Activated CD4-positive, alpha-beta memory T cell treated with anti-CD3 and anti-CD28 coated beads for 36 hours (primary cell): ENCODE measurements at regions not wholly inside any gene's neighbourhood (a gene's known extent, or its start where the extent isn't known, plus 50 kb on each side); places are given as distances from the start of the nearest gene placed in this dataset.

Experiments used
- CTCF ChIA-PET: fragments of 350-600 bp; sonication (Branson Sonifier 250); formaldehyde crosslinking; loops from one replicate; lab custom pipeline; 2021; ENCODE audit warnings: antibody characterized with exemption, inconsistent platforms; lab: Charles Lee
- POLR2A ChIA-PET: fragments of 350-600 bp; sonication (Branson Sonifier 250); formaldehyde crosslinking; loops from one replicate; lab custom pipeline; 2021; ENCODE audit warnings: antibody characterized with exemption; lab: Charles Lee
- DNase-seq: peaks from one replicate; pipeline ENCODE4 v3.0.0-alpha.2; 2020
- H3K27ac Mint-ChIP-seq: one replicate; pipeline ENCODE4 v1.8.0; 2021; ENCODE audit warnings: mixed read lengths
- H3K27me3 Mint-ChIP-seq: one replicate; pipeline ENCODE4 v1.8.0; 2021; ENCODE audit warnings: mixed read lengths
- H3K36me3 Mint-ChIP-seq: one replicate; pipeline ENCODE4 v1.8.0; 2021; ENCODE audit warnings: mixed read lengths
- H3K4me1 Mint-ChIP-seq: one replicate; pipeline ENCODE4 v1.8.0; 2021; ENCODE audit warnings: low read depth, mixed read lengths
- H3K4me3 Mint-ChIP-seq: one replicate; pipeline ENCODE4 v1.8.0; 2021; ENCODE audit warnings: mild to moderate bottlenecking, mixed read lengths
- H3K9me3 Mint-ChIP-seq: one replicate; pipeline ENCODE4 v1.8.0; 2021; ENCODE audit warnings: mixed read lengths
- intact Hi-C: fragments of 100-400 bp; cut with micrococcal nuclease; formaldehyde crosslinking; loops from one replicate; pipeline ENCODE4 v1.15.1; 2023

DNA sequence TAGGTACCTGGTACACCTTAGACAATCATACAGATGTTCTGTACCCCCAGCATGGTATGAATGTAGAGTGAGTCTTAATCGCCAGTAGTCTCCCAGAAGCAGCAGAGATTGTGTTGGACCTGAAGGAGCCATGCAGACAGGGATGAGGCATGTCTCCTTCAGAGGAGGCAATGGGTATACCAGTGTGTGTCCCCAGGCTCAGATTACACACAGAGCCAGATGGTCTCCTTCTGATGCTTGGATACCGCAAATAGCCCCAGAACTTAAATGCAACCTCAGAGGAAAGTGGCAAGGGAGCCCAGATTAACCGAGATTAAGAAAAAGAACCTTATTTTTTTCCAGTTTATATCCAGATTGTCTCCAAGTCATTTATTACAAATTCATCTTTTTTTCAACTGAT, 96.8 kb upstream of the C21orf91 start:
- Mint-ChIP-seq H3K27ac (no peak overlapping the region), H3K27me3 (peaks cover 6% of the 10 kb centered on the region), H3K4me1 (no peaks in the 10 kb centered on the region), H3K4me3 (no peak overlapping the region), H3K36me3 (no peaks in the 10 kb centered on the region), H3K9me3 (peaks cover 19% of the 10 kb centered on the region)
- no peak for DNase-seq
- ChIA-PET POLR2A (no interaction called here), CTCF (interaction anchor here (0.6 to 0.7 kb wide), 2 partner anchors 36 to 254 kb away, joined by 4 read pairs; no protein-coding TSS in a partner anchor)
- intact Hi-C loops: no loop called here

DNA sequence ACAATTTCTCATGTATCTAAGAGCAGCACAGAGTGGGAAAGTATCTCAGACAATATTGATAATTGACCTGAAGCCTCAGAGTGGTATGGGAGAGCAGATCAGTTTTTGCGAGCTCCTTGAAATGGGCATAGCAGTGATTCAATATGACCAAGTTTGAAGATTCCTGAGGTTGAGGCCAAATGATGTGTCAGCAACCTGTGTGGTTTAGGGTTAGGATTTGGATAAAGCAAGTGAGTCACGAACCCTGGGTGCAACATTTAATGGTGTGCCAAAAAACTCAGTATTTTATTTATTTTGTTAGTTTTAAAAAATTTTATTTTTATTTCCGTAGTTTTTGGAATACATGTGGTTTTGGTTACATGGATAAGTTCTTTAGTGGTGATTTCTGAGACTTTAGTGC, 92.5 kb upstream of the C21orf91 start:
- intact Hi-C loops: no loop called here
- CTCF ChIA-PET: no interaction called here

DNA sequence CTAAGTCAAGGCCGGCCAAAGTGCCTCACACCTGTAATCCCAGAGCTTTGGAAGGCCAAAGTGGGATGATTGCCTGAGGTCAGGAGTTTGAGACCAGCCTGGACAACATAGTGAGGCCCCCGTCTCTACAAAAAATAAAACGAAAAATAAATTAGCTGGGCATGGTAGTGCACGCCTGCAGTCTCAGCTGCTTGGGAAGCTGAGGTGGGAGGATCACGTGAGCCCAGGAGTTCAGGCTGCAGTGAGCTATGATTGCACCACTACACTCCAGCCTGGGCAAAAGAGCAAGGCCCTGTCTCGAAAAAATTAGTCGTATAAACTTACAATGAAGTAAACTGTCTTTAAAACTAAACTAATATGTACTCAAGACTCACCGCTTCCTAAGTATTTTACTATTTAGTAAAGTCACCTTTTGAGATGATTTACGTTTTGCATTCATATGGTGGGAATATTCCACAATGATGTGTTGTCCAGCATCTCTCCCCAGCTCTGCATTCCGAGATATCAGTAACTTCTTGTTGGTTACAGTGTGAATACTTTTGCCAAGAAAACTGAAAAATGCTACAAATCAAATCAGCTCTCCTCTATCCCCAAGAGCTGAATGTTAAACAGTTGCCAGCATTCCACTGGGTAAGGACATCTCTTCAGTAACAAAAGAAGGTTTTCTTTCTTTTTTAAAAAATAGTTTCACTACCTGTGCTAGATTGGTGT, 84.9 kb upstream of the C21orf91 start:
- H3K4me3 Mint-ChIP-seq: no peak overlapping the region
- DNase-seq: no peak
- ChIA-PET POLR2A (no interaction called here), CTCF (interaction anchor here (0.6 to 3.3 kb wide), 13 partner anchors 10 to 335 kb away, joined by 3 to 33 read pairs (median 3); no protein-coding TSS in a partner anchor)
- no peak overlapping the region for H3K27ac Mint-ChIP-seq
- no peaks in the 10 kb centered on the region for H3K27me3 Mint-ChIP-seq
- H3K9me3 Mint-ChIP-seq: peaks cover 10% of the 10 kb centered on the region
- peaks cover 1% of the 10 kb centered on the region for H3K36me3 Mint-ChIP-seq
- peaks cover 6% of the 10 kb centered on the region for H3K4me1 Mint-ChIP-seq
- intact Hi-C loops: loop anchor here (1.0 to 5.0 kb wide), 4 partner anchors 82 to 517 kb away; no protein-coding TSS in a partner anchor

More for the DNA sequence above, 92.5 kb upstream of the C21orf91 start:
- POLR2A ChIA-PET: no interaction called here
- Mint-ChIP-seq H3K4me1 (no peaks in the 10 kb centered on the region), H3K27ac (no peak overlapping the region), H3K4me3 (no peak overlapping the region), H3K36me3 (no peaks in the 10 kb centered on the region), H3K27me3 (peaks cover 6% of the 10 kb centered on the region), H3K9me3 (no peaks in the 10 kb centered on the region)
- no peak for DNase-seq

DNA sequence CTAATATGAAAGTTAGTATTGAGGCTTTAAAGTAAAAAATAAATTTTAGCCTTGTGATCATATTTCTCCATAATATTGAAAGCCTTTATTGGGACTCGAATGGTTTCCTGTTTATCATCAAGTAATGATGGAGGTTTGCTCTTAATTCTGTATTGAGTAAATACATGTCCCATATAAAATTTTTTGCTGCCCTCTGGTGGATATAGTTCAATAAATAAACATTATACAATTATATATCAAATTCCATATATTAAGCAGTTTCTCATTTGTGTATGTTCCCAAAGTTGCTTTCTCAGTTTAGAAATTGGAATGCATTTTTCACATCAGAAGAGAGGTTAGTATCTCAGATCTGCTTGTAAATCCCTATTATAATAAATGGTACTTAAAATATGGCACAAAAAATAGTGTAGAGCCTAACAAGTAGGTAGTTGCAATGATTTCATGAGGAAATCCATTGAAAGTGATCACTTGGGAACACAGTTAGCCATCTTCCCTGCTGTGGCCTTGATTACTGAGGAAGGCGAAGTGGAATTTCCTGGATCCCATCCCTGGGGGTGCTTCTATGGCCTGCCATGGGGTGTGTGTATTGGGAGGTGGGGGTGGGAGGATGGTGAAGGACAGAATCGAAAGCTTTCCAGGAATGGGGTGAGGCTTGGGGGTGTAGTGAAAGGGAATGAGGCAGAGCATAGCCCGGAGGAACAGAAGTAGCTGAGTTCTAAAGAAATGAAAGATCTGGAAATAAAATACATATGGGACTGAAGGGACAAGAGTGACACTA, 84.1 kb upstream of the C21orf91 start:
- DNase-seq: no peak
- Mint-ChIP-seq H3K27me3 (no peaks in the 10 kb centered on the region), H3K36me3 (peaks cover 3% of the 10 kb centered on the region), H3K9me3 (peaks cover 14% of the 10 kb centered on the region), H3K4me1 (peaks cover 6% of the 10 kb centered on the region), H3K4me3 (no peak overlapping the region), H3K27ac (no peak overlapping the region)
- intact Hi-C loops: loop anchor here (1.0 to 5.0 kb wide), 4 partner anchors 81 to 516 kb away; no protein-coding TSS in a partner anchor
- POLR2A ChIA-PET: no interaction called here
- CTCF ChIA-PET: interaction anchor here (0.9 to 3.3 kb wide), 9 partner anchors 10 to 224 kb away, joined by 3 to 33 read pairs (median 4); no protein-coding TSS in a partner anchor

DNA sequence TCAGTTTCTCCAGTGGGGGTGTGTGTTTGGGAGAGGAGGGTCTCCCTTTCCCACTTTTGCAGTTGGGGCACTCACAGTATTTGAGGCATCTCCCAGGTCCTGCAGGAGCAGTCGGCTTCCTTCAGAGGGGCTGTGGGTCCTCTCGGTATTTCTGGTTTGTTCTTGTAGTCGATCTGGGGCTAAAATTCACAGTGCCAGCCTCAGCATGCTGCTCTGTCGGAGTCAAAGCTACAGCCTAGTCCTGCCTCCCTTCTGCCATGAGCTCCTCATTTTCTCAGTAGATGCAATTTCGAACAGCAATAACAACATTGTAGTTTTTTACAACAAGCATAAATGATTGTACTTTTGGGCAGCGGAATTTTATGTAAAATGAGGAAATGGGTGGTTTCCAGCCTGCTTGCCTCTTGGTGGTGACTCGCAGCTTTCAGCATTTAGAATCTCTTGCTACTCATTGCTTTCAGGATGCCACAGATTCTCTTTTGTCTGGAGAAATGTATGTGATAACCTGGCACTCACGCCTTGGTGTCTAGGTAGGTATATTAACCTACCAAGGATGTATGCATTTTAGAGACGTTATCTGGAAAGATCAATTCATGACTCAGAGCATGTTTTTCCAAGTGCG, 82.4 kb upstream of the C21orf91 start:
- peaks cover 21% of the 10 kb centered on the region for H3K9me3 Mint-ChIP-seq
- ChIA-PET CTCF (interaction anchor here (1.0 to 1.8 kb wide), 5 partner anchors 24 to 225 kb away, joined by 6 to 11 read pairs (median 7); no protein-coding TSS in a partner anchor), POLR2A (no interaction called here)
- H3K27me3 Mint-ChIP-seq: no peaks in the 10 kb centered on the region
- H3K36me3 Mint-ChIP-seq: peaks cover 4% of the 10 kb centered on the region
- H3K4me3 Mint-ChIP-seq: no peak overlapping the region
- peaks cover 6% of the 10 kb centered on the region for H3K4me1 Mint-ChIP-seq
- no peak for DNase-seq
- intact Hi-C loops: loop anchor here (5.0 kb wide), 3 partner anchors 79 to 514 kb away; no protein-coding TSS in a partner anchor
- no peak overlapping the region for H3K27ac Mint-ChIP-seq

DNA sequence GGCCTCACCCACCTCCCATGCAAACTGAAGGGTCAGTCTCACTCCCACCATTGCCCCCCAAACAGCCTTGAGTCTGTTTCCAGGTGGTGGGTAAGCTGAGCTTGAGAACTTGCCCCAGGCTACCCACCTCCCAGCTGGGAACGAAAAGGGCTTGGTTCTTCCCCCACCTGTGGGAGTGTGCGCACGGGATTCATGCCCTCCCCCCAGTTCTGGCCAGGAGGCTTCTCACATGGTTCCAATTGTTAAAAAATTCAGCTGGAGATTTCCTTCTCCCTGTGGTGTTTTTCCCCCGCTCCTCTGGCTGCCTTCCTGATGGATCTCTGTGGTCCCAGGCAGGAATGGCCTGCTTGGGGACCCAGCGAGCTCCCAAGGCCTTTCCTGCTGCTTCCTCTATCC, 81.8 kb upstream of the C21orf91 start:
- intact Hi-C loops: loop anchor here (5.0 kb wide), 3 partner anchors 79 to 514 kb away; no protein-coding TSS in a partner anchor
- Mint-ChIP-seq H3K9me3 (peaks cover 24% of the 10 kb centered on the region), H3K27ac (no peak overlapping the region), H3K27me3 (no peaks in the 10 kb centered on the region), H3K4me1 (peaks cover 6% of the 10 kb centered on the region), H3K4me3 (no peak overlapping the region), H3K36me3 (peaks cover 4% of the 10 kb centered on the region)
- POLR2A ChIA-PET: no interaction called here
- DNase-seq: no peak
- CTCF ChIA-PET: interaction anchor here (1.0 to 1.8 kb wide), 5 partner anchors 24 to 225 kb away, joined by 6 to 11 read pairs (median 7); no protein-coding TSS in a partner anchor

DNA sequence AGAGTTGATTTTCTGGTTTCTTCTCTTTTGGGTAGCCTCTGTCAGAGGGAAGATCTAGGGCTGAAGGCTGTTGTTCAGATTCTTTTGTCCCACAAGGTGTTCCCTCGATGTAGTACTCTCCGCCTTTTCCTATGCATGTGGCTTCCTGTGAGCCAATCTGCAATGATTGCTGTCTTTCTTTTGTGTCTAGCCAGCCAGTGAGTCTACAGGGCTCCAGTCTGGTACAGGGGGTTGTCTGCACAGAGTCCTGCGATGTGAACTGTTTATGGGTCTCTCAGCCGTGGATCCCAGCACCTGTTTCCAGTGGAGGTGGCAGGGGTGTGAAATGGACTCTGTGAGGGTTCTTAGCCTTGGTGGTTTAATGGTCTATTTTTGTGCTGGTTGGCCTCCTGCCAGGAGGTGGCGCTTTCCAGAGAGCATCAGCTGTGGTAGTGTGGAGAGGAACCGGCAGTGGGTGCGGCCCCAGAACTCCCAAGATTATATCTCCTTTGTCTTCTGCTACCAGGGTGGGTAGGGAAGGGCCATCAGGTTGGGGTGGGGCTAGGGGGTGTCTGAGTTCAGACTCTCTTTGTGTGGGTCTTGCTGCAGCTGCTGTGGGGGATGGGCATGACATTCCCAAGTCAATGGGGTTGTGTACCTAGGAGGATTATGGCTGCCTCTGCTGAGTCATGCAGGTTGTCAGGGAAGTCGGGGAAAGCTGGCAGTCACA, 81.3 kb upstream of the C21orf91 start:
- peaks cover 6% of the 10 kb centered on the region for H3K4me1 Mint-ChIP-seq
- H3K9me3 Mint-ChIP-seq: peaks cover 24% of the 10 kb centered on the region
- ChIA-PET CTCF (interaction anchor here (1.0 to 1.8 kb wide), 6 partner anchors 24 to 224 kb away, joined by 3 to 11 read pairs (median 6); no protein-coding TSS in a partner anchor), POLR2A (no interaction called here)
- no peak overlapping the region for H3K27ac Mint-ChIP-seq
- intact Hi-C loops: loop anchor here (5.0 kb wide), 3 partner anchors 78 to 513 kb away; no protein-coding TSS in a partner anchor
- H3K27me3 Mint-ChIP-seq: no peaks in the 10 kb centered on the region
- DNase-seq: peak; percentile 20
- peaks cover 4% of the 10 kb centered on the region for H3K36me3 Mint-ChIP-seq
- no peak overlapping the region for H3K4me3 Mint-ChIP-seq

DNA sequence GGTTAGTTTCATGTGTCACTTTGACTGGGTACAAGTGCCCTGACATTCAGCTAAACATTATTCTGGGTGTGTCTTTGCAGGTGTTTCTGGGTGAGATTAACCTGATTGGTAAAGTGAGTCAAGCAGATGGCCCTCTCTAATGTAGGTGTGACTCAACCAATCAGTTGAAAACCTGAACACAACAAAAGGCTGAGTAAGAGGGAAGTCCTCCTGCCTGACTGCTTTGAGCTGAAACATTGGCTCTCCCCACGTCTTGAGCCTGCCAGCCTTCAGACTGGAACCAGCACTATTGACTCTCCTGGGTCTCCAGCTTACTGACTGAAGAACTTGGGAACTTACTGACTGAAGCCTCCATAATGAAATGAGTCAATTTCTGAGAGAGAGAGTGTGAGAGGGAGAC, 70.0 kb upstream of the C21orf91 start:
- intact Hi-C loops: no loop called here
- no peak overlapping the region for H3K27ac Mint-ChIP-seq
- no peaks in the 10 kb centered on the region for H3K27me3 Mint-ChIP-seq
- CTCF ChIA-PET: interaction anchor here (1.2 kb wide), 1 partner anchor 36 kb away, joined by 3 read pairs; no protein-coding TSS in a partner anchor
- H3K4me3 Mint-ChIP-seq: no peak overlapping the region
- DNase-seq: no peak
- H3K4me1 Mint-ChIP-seq: no peaks in the 10 kb centered on the region
- H3K9me3 Mint-ChIP-seq: peaks cover 5% of the 10 kb centered on the region
- H3K36me3 Mint-ChIP-seq: no peaks in the 10 kb centered on the region
- POLR2A ChIA-PET: no interaction called here

DNA sequence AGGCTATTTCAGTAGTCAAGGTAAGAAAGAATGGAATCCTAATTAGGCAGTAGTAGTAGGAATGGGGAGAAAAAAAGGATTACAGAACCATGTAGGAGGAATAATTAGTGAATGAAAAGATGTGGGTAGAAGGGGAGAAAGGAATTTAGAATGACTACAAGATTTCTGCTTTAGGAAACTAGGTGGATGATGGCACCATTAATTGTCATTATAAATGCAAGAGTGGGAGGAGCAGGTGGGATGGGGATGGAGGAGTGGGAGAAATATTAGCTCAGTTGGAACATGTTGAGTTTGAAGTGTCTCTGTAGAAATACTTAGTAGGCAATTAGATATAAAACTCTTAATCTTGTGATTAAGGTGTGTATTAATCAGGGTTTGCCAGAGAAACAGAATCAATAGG, 50.0 kb upstream of the C21orf91 start:
- no peaks in the 10 kb centered on the region for H3K27me3 Mint-ChIP-seq
- H3K4me1 Mint-ChIP-seq: no peaks in the 10 kb centered on the region
- no peak overlapping the region for H3K4me3 Mint-ChIP-seq
- no peak overlapping the region for H3K27ac Mint-ChIP-seq
- no peak for DNase-seq
- ChIA-PET CTCF (no interaction called here), POLR2A (no interaction called here)
- no peaks in the 10 kb centered on the region for H3K36me3 Mint-ChIP-seq
- H3K9me3 Mint-ChIP-seq: no peaks in the 10 kb centered on the region
- intact Hi-C loops: no loop called here
